ENCODE measurements at regions not wholly inside any gene's neighbourhood (a gene's known extent, or its start where the extent isn't known, plus 50 kb on each side); places are given as distances from the start of the nearest gene placed in this dataset.
A peak's percentile ranks its signal among the peaks of the same experiment; 100 is the strongest.
"Not testable (repeated sequence)": the region's sequence is repeated elsewhere in the genome, so short reads cannot be mapped to it uniquely, and the experiment has no call there.

DNA sequence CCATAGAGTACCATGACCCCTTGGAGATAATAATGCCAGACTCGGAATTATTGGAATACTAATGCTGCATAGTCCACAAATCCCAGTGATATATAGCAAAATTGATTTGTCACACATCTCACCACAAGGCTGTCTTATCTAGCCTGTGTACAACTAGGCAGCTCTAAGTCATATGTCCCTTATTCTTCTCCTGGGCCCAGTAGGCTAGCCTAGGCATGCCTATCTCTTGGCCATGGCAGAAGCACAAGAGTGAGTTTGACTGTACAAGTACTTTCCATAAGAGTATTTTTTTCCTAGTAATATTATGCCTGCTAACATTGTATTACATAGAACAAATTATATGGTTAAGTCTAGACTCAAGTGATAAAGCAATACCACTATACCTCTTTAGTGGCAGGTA, 1122.1 kb upstream of the SEL1L start:
- H3K36me3 ChIP-seq, result no peaks in the 10 kb centered on the region

DNA sequence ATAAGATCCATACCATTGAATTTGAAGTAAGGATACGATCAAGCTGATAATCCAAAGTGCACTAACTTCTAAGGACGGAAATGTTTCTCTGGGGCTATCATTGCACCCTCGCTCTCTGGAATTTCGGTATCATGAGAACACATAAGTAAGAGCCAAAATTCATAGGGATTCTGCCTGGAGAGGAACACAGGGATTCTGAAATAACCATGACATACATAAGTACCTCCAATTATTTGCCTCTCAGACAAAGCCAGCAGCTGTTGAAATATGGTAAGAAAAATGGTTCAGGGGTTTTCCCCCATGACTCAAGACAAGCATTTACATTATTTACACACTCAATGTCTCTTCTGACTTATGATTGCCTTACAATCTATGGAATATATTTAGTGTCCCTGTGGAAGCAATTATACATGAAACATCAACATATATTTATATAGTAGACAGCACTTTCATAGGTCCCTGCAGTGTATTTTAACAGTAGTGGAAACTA, 1123.6 kb upstream of the SEL1L start:
- H3K36me3 ChIP-seq, result no peaks in the 10 kb centered on the region
- H3K4me2 ChIP-seq, result no peak overlapping the region
- no peaks in the 10 kb centered on the region for H3K4me1 ChIP-seq
- H3K9me3 ChIP-seq (replicated peaks in 1 of 11), result no peaks in the 10 kb centered on the region
- TF ChIP-seq Cebpa-rat (IDR thresholded peaks at IDR 0.05), result no peak
- H3K27ac ChIP-seq, result no peak overlapping the region
- no peaks in the 10 kb centered on the region for H4K20me1 ChIP-seq
- no peak overlapping the region for H3K4me3 ChIP-seq
- H3K27me3 ChIP-seq, result no peaks in the 10 kb centered on the region
- no peak overlapping the region for H3K9ac ChIP-seq

More for the DNA sequence above, 1122.1 kb upstream of the SEL1L start:
- H4K20me1 ChIP-seq, result no peaks in the 10 kb centered on the region
- no peak overlapping the region for H3K9ac ChIP-seq
- TF ChIP-seq Cebpa-rat (IDR thresholded peaks at IDR 0.05), result no peak
- no peaks in the 10 kb centered on the region for H3K4me1 ChIP-seq
- H3K27ac ChIP-seq, result no peak overlapping the region
- H3K4me3 ChIP-seq, result no peak overlapping the region
- no peaks in the 10 kb centered on the region for H3K27me3 ChIP-seq
- no peaks in the 10 kb centered on the region for H3K9me3 ChIP-seq (replicated peaks in 1 of 11)
- no peak overlapping the region for H3K4me2 ChIP-seq

DNA sequence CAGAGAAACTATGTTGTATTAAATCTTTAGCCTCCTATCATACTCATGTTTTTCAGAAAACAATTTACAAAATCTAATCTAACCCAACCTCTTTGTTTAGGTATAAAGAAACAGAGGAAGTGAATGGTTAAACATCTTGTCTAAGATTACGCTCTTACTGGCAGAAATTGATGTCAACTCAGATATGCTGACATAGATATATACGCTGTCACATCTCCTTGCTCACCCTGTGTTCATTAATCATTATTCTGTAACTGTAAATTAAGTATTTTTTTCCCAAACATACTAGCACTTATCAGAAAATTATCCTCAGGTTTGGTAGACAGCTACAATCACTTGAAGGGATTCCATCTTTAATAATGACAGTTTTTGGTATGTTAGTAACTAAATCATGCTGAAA, 1127.6 kb upstream of the SEL1L start:
- no peaks in the 10 kb centered on the region for H4K20me1 ChIP-seq
- no peaks in the 10 kb centered on the region for H3K36me3 ChIP-seq
- no peak overlapping the region for H3K4me3 ChIP-seq
- no peak overlapping the region for H3K27ac ChIP-seq
- no peaks in the 10 kb centered on the region for H3K9me3 ChIP-seq (replicated peaks in 1 of 11)
- H3K4me2 ChIP-seq, result no peak overlapping the region
- no peaks in the 10 kb centered on the region for H3K27me3 ChIP-seq
- H3K9ac ChIP-seq, result no peak overlapping the region
- TF ChIP-seq Cebpa-rat (IDR thresholded peaks at IDR 0.05), result no peak
- H3K4me1 ChIP-seq, result no peaks in the 10 kb centered on the region

DNA sequence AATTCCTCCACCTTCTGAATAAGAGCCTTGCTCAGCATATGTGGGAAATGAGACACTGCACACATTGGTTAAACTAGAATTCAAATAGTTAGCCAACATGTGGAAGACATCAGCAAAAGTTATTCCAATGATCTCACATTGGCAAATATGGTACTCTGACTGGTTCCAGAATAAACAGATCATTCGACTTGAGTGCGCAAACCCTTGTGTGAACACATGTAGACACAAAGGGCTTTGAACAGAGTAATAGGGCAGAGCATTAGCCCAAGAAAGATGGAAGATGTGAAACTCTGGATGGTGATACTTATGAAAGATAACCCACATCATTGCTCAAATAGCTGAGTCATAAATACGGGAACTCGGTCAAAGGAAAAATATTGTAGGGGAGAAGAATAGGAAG, 1133.4 kb upstream of the SEL1L start:
- Histone ChIP-seq H4K20me1 (no peaks in the 10 kb centered on the region), H3K9ac (no peak overlapping the region), H3K4me3 (no peak overlapping the region), H3K36me3 (no peaks in the 10 kb centered on the region), H3K9me3 (replicated peaks in 1 of 11) (no peaks in the 10 kb centered on the region), H3K4me2 (no peak overlapping the region), H3K27me3 (no peaks in the 10 kb centered on the region), H3K27ac (no peak overlapping the region), H3K4me1 (no peaks in the 10 kb centered on the region)
- no peak for TF ChIP-seq Cebpa-rat (IDR thresholded peaks at IDR 0.05)

DNA sequence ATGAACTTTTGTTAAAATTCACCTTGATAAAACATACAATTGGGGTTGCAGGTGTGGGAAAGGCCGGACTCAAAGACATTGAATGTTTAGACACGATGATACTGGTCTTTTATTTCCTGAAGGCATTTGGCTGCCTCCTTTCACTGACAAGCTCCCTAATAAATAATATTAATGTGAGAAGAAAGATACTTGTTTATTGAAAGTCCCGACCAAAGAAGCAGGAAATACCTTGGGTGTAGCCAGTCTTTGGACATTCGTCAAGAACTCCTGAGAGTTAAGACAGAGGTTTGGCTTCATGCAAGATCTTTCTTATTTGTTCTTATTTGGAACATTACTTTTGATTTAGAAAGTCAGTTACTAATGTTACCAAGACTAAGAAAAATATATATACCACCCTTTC, 1133.8 kb upstream of the SEL1L start:
- no peak overlapping the region for H3K4me2 ChIP-seq
- no peaks in the 10 kb centered on the region for H3K9me3 ChIP-seq (replicated peaks in 1 of 11)
- no peaks in the 10 kb centered on the region for H3K36me3 ChIP-seq
- H4K20me1 ChIP-seq, result no peaks in the 10 kb centered on the region
- H3K4me1 ChIP-seq, result no peaks in the 10 kb centered on the region
- H3K9ac ChIP-seq, result no peak overlapping the region
- no peaks in the 10 kb centered on the region for H3K27me3 ChIP-seq
- H3K27ac ChIP-seq, result no peak overlapping the region
- TF ChIP-seq Cebpa-rat (IDR thresholded peaks at IDR 0.05), result no peak
- H3K4me3 ChIP-seq, result no peak overlapping the region

DNA sequence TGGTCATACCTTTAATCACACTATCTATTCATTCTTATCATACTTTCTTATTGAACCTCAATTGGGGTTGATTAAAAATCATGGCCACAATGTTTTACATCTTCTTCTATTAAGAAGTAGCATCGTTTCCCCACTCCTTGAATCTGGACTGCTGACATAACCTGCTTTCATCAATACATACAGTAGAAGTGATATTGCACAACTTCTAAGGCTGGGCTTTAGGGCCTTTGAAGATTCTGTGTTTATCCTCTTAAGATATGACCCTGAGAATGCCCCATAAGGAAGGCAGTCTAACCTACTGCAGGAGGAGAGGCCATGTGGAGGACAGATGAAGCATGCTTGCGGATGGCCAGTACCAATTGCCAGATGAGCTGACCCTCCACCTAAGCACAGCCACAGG, 1142.8 kb upstream of the SEL1L start:
- Histone ChIP-seq H3K27ac (no peak overlapping the region), H3K4me1 (no peaks in the 10 kb centered on the region), H3K4me3 (no peak overlapping the region), H3K9me3 (replicated peaks in 1 of 11) (no peaks in the 10 kb centered on the region), H3K27me3 (no peaks in the 10 kb centered on the region), H4K20me1 (no peaks in the 10 kb centered on the region), H3K36me3 (no peaks in the 10 kb centered on the region), H3K9ac (no peak overlapping the region), H3K4me2 (no peak overlapping the region)
- 0 out of 22 replicates have a peak, but pooled peaks of 1 of the 11 experiments have one; percentile 20 for TF ChIP-seq Cebpa-rat (IDR thresholded peaks at IDR 0.05)

DNA sequence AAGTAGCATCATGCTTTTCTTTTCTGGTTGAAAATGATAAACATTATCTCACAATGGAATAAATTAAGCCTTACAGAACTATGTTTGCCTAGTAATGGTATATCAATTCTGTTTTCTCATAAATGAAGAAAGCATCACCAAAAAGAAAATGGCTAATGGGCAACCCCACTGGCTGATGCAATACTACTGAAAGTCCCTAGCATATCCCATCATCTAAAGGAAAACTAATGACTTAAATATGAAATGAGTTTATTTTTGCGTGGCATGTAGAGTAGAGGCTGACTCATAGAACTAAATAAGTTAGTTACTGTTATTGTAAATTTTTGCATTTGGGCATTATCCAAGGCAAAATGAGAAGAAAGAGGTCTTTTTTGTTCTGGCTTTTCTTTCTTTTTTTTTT, 1156.3 kb upstream of the SEL1L start:
- H4K20me1 ChIP-seq, result no peaks in the 10 kb centered on the region
- H3K9ac ChIP-seq, result no peak overlapping the region
- no peak overlapping the region for H3K27ac ChIP-seq
- H3K4me1 ChIP-seq, result no peaks in the 10 kb centered on the region
- no peaks in the 10 kb centered on the region for H3K27me3 ChIP-seq
- H3K4me2 ChIP-seq, result no peak overlapping the region
- H3K36me3 ChIP-seq, result no peaks in the 10 kb centered on the region
- no peak for TF ChIP-seq Cebpa-rat (IDR thresholded peaks at IDR 0.05)
- H3K9me3 ChIP-seq (replicated peaks in 1 of 11), result no peaks in the 10 kb centered on the region
- no peak overlapping the region for H3K4me3 ChIP-seq

DNA sequence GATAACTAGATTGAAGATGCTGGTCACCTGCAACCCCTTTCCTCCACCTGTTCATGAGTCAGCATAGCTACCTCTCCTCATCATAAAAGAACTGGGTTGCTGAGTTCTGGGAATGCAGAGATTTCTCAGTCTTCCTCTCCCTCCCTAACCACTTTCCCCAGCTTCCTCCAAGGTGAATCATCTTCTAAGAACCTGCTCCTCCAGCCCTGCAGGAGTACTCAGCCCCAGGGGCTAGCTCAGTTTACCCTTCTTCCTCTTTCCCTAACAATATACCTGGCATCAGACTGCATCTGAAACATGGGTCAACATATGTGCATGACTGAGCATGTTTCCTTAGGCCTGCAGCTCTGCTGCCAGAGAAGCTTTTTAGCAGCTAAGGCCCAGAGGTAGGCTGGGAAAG, 1157.5 kb upstream of the SEL1L start:
- H3K4me3 ChIP-seq; H3K36me3 ChIP-seq; H3K9me3 ChIP-seq (replicated peaks in 1 of 11); H3K4me1 ChIP-seq; H3K27me3 ChIP-seq; H4K20me1 ChIP-seq; H3K4me2 ChIP-seq; H3K9ac ChIP-seq; H3K27ac ChIP-seq: not testable (repeated sequence)

DNA sequence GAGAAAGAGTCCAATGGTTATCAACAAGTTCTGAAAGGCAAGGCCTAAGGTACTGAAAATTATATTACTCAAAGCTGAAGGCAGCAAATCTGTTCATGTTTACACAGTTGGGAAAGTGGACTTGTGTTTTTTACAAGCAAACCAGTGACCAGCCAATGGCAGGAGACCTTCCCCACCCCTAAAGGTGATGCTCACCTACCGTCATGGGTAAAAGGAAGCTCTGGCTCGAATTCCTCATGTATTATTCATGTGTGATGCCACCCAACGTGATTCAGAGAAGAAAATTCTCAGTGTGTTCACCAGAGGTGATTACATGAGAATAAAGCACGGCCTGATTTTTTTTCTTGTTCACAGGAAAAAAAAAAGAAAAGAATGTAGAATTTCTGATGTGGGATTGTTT, 1161.2 kb upstream of the SEL1L start:
- H4K20me1 ChIP-seq, result no peaks in the 10 kb centered on the region
- H3K27ac ChIP-seq, result no peak overlapping the region
- H3K4me1 ChIP-seq, result no peaks in the 10 kb centered on the region
- no peaks in the 10 kb centered on the region for H3K36me3 ChIP-seq
- H3K27me3 ChIP-seq, result no peaks in the 10 kb centered on the region
- no peak overlapping the region for H3K9ac ChIP-seq
- TF ChIP-seq Cebpa-rat (IDR thresholded peaks at IDR 0.05), result no peak
- no peak overlapping the region for H3K4me3 ChIP-seq
- no peaks in the 10 kb centered on the region for H3K9me3 ChIP-seq (replicated peaks in 1 of 11)
- H3K4me2 ChIP-seq, result no peak overlapping the region

DNA sequence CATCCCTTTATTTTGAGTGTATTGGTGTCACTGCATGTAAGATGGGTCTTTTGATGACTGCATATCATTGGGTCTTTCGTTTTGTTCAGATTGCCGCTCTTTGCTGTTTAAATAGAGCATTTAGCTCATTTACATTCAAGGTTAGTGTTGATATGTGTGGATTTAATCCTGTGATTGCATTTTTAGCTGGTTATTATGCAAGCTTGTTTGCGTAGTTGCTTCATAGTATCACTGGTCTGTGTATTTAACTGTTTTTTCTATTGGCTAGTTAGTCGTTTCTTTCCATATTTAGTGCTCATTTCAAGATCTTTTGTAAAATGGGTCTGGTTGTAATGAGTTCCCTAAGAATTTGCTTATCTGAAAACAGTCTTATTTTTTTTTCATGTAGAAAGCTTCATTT, 1170.6 kb upstream of the SEL1L start:
- no peaks in the 10 kb centered on the region for H3K27me3 ChIP-seq
- no peak overlapping the region for H3K27ac ChIP-seq
- H3K36me3 ChIP-seq, result no peaks in the 10 kb centered on the region
- no peaks in the 10 kb centered on the region for H4K20me1 ChIP-seq
- H3K9ac ChIP-seq, result no peak overlapping the region
- no peaks in the 10 kb centered on the region for H3K4me1 ChIP-seq
- no peak overlapping the region for H3K4me3 ChIP-seq
- TF ChIP-seq Cebpa-rat (IDR thresholded peaks at IDR 0.05), result no peak
- 0 out of 22 replicates have a peak, but pooled peaks cover 0 to under 1% (median 0%) of the 10 kb centered on the region in 11 experiments for H3K9me3 ChIP-seq (replicated peaks in 1 of 11)
- H3K4me2 ChIP-seq, result no peak overlapping the region

Data from BLaER1 treated with 17β-estradiol and CSF1 and Interleukin-3, amounts not matched to agents 10 nM and 100 nM (cell line).